A673 (cell line): ENCODE measurements at regions not wholly inside any gene's neighbourhood (a gene's known extent, or its start where the extent isn't known, plus 50 kb on each side); places are given as distances from the start of the nearest gene placed in this dataset.

Experiments
- BruUV-seq: library from RNA; stranded (reverse); fragments of 400-500 nt; replicated peaks from 2 replicates; lab custom pipeline; 2021; lab: Mats Ljungman, UMichigan
- CTCF ChIA-PET: fragments of 300-600 bp; sonication (Branson Sonifier 250); formaldehyde crosslinking; loops from one replicate; lab custom pipeline; 2022; ENCODE audit warnings: antibody characterized with exemption; lab: Charles Lee
- POLR2A ChIA-PET: fragments of 300-600 bp; sonication (Branson Sonifier 250); formaldehyde crosslinking; loops from one replicate; lab custom pipeline; 2022; ENCODE audit warnings: antibody characterized with exemption; ENCODE audit not compliant: low non-redundant PET; lab: Charles Lee
- DNase-seq: peaks from one replicate; pipeline ENCODE4 v3.0.0-alpha.2; 2015; ENCODE audit warnings: low spot score
- H3K27ac ChIP-seq: fragments of 200-600 bp; sonication (generic); 2 replicates; pipeline ENCODE4 v1.5.1; 2016; ENCODE audit warnings: mixed run types, low read depth, mild to moderate bottlenecking, mixed read lengths, antibody characterized with exemption, low read length; ENCODE audit not compliant: poor library complexity, severe bottlenecking
- H3K27me3 ChIP-seq: fragments of 200-600 bp; sonication (generic); replicated peaks from 2 replicates; pipeline ENCODE4 v1.6.1; 2017; ENCODE audit warnings: mixed run types, low read depth, mild to moderate bottlenecking, mixed read lengths, antibody characterized with exemption, low read length; ENCODE audit not compliant: insufficient read depth, poor library complexity
- H3K36me3 ChIP-seq: fragments of 200-600 bp; sonication (generic); 2 replicates; pipeline ENCODE4 v1.6.1; 2016; ENCODE audit warnings: mixed run types, mild to moderate bottlenecking, mixed read lengths, antibody characterized with exemption, low read length; ENCODE audit not compliant: insufficient read depth, poor library complexity, severe bottlenecking
- H3K4me1 ChIP-seq: fragments of 200-600 bp; sonication (generic); 2 replicates; pipeline ENCODE4 v1.6.1; 2017; ENCODE audit warnings: mixed run types, mild to moderate bottlenecking, mixed read lengths, antibody characterized with exemption, low read length; ENCODE audit not compliant: insufficient read depth, poor library complexity, severe bottlenecking
- H3K4me3 ChIP-seq: fragments of 200-600 bp; sonication (generic); 2 replicates; pipeline ENCODE4 v1.5.1; 2016; ENCODE audit warnings: low read depth, mixed run types, mild to moderate bottlenecking, mixed read lengths, low read length; ENCODE audit not compliant: poor library complexity, severe bottlenecking
- H3K9me3 ChIP-seq: fragments of 200-600 bp; sonication (generic); 2 replicates; pipeline ENCODE4 v1.6.1; 2016; ENCODE audit warnings: mixed run types, low read depth, mild to moderate bottlenecking, mixed read lengths, antibody characterized with exemption, low read length; ENCODE audit not compliant: poor library complexity, severe bottlenecking
- EZH2 ChIP-seq: fragments of 200-600 bp; sonication (generic); IDR thresholded peaks from 2 replicates; pipeline ENCODE4 v1.6.1; 2017; ENCODE audit warnings: borderline replicate concordance, low read depth, mild to moderate bottlenecking, mixed read lengths, antibody characterized with exemption, low read length; ENCODE audit not compliant: poor library complexity, severe bottlenecking
- intact Hi-C: fragments of 100-400 bp; cut with micrococcal nuclease; formaldehyde crosslinking; loops from one replicate; pipeline ENCODE4 v1.10.0; 2022; ENCODE audit not compliant: unreplicated experiment
- TF ChIP-seq, protein P1 (sequence below): fragments of 300-800, 200-600 bp; sonication (generic); conservative IDR thresholded peaks from 2 replicates; pipeline ENCODE4 v1.5.1; 2017; ENCODE audit warnings: low read depth, mild to moderate bottlenecking, antibody characterized with exemption, low read length, moderate library complexity, mixed read lengths

DNA sequence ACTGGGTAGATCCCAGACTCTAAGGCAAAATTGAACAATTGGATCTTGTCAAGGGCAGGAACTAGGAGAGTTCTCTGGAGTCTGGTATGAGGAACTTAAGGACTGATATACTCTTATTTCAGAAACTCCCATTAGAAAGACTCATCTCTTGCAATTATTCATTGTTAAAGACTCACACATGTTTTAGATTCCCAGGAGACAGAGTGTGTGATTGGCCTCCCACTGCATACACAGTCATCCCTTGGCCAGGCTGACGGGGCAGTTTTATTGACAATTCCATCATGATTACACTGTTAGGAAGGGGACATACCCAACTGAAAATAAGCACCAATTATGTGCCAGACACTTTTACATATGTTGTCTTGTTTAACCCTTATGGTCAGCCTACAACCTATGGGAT is 347.2 kb downstream of the DMAC1 start:
- BruUV-seq, result no TSS peak
- TF ChIP-seq, protein P1, sequence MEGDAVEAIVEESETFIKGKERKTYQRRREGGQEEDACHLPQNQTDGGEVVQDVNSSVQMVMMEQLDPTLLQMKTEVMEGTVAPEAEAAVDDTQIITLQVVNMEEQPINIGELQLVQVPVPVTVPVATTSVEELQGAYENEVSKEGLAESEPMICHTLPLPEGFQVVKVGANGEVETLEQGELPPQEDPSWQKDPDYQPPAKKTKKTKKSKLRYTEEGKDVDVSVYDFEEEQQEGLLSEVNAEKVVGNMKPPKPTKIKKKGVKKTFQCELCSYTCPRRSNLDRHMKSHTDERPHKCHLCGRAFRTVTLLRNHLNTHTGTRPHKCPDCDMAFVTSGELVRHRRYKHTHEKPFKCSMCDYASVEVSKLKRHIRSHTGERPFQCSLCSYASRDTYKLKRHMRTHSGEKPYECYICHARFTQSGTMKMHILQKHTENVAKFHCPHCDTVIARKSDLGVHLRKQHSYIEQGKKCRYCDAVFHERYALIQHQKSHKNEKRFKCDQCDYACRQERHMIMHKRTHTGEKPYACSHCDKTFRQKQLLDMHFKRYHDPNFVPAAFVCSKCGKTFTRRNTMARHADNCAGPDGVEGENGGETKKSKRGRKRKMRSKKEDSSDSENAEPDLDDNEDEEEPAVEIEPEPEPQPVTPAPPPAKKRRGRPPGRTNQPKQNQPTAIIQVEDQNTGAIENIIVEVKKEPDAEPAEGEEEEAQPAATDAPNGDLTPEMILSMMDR, result no peak
- no peak for TF ChIP-seq EZH2
- intact Hi-C loops, result no loop called here
- H3K9me3 ChIP-seq, result no peaks in the 10 kb centered on the region
- POLR2A ChIA-PET, result no interaction called here
- H3K4me1 ChIP-seq, result no peaks in the 10 kb centered on the region
- H3K27me3 ChIP-seq, result no peaks in the 10 kb centered on the region
- H3K36me3 ChIP-seq, result no peaks in the 10 kb centered on the region
- peak; percentile 54 for DNase-seq
- H3K4me3 ChIP-seq, result no peak overlapping the region
- CTCF ChIA-PET, result no interaction called here
- H3K27ac ChIP-seq, result no peak overlapping the region

DNA sequence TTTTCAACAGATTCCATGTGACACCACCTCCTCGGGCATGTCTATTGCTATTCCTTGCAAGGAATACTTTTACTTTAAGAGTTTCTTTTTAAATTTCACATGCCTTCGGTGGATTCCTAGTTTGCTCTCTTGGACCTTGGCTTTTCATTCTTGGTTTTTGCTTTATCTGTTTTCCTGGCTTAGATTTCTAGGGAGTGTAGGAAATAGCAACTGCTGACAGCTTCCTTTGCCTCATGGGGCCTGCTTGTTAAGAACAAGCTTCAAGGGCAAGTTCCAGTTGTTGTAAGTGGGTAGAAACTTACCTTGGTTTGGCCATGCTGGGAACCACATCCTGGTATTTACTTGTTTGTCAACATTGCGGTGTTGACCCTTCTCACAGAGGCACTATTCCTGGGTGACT is 348.5 kb downstream of the DMAC1 start:
- Histone ChIP-seq H3K27me3 (no peaks in the 10 kb centered on the region), H3K4me1 (no peaks in the 10 kb centered on the region), H3K27ac (no peak overlapping the region), H3K9me3 (no peaks in the 10 kb centered on the region), H3K4me3 (no peak overlapping the region), H3K36me3 (no peaks in the 10 kb centered on the region)
- ChIA-PET CTCF (interaction anchor here (0.6 kb wide), 1 partner anchor 200 kb away, joined by 4 read pairs; no protein-coding TSS in a partner anchor), POLR2A (no interaction called here)
- TF ChIP-seq, protein P1, result no peak
- no peak for TF ChIP-seq EZH2
- intact Hi-C loops, result no loop called here
- DNase-seq, result no peak
- BruUV-seq, result no TSS peak

DNA sequence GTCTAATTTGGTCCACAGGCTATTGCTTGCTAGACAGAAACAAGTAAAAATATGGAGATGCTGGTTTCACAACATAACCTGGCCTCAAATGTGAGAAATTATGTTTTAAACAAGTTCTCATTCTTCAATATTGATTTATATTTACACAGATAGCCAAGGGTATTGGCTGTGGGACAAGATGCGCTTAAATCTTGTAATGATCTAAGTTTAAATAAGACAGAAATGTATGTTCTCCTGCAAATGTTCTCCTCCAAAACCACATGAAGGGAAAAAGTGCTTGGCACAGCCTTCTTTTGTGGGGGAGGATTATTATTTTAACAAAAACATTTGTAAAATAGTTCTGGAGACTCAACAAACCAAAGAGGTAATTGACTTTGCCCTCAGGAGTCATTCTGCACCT is 356.0 kb downstream of the DMAC1 start:
- no peak overlapping the region for H3K4me3 ChIP-seq
- POLR2A ChIA-PET, result no interaction called here
- no peaks in the 10 kb centered on the region for H3K9me3 ChIP-seq
- CTCF ChIA-PET, result no interaction called here
- TF ChIP-seq EZH2, result no peak
- TF ChIP-seq, protein P1, result no peak
- intact Hi-C loops, result no loop called here
- H3K36me3 ChIP-seq, result no peaks in the 10 kb centered on the region
- H3K4me1 ChIP-seq, result no peaks in the 10 kb centered on the region
- BruUV-seq, result no TSS peak
- H3K27ac ChIP-seq, result no peak overlapping the region
- H3K27me3 ChIP-seq, result no peaks in the 10 kb centered on the region
- no peak for DNase-seq
